Activated CD4-positive, alpha-beta T cell treated with anti-CD3 and anti-CD28 coated beads, Interleukin-2, amount 10 ng/mL, durations not matched to agents 24 days and 14 days (primary cell): ENCODE measurements at regions not wholly inside any gene's neighbourhood (a gene's known extent, or its start where the extent isn't known, plus 50 kb on each side); places are given as distances from the start of the nearest gene placed in this dataset.
"Not testable (repeated sequence)": the region's sequence is repeated elsewhere in the genome, so short reads cannot be mapped to it uniquely, and the experiment has no call there.

ENCODE experiments used
- DNase-seq: peaks from one replicate; pipeline ENCODE4 v3.0.0; 2022
- H3K27ac Mint-ChIP-seq: one replicate; pipeline ENCODE4 v1.8.0; 2022; ENCODE audit warnings: mild to moderate bottlenecking, mixed read lengths
- H3K27me3 Mint-ChIP-seq: one replicate; pipeline ENCODE4 v1.8.0; 2022; ENCODE audit warnings: mixed read lengths
- H3K36me3 Mint-ChIP-seq: one replicate; pipeline ENCODE4 v1.8.0; 2022; ENCODE audit warnings: low read depth, mild to moderate bottlenecking, mixed read lengths
- H3K4me1 Mint-ChIP-seq: one replicate; pipeline ENCODE4 v1.8.0; 2021; ENCODE audit warnings: mixed read lengths
- H3K4me3 Mint-ChIP-seq: one replicate; pipeline ENCODE4 v1.8.0; 2022; ENCODE audit warnings: mild to moderate bottlenecking, moderate library complexity, mixed read lengths
- H3K9me3 Mint-ChIP-seq: one replicate; pipeline ENCODE4 v1.8.0; 2021; ENCODE audit warnings: mixed read lengths
- intact Hi-C: fragments of 100-400 bp; cut with micrococcal nuclease; formaldehyde crosslinking; loops from one replicate; pipeline ENCODE4 v1.15.1; 2023

GRCh38 chr4:162977788-162978187, 188.9 kb downstream of the NAF1 start:
- no peak overlapping the region for H3K27ac Mint-ChIP-seq

DNA sequence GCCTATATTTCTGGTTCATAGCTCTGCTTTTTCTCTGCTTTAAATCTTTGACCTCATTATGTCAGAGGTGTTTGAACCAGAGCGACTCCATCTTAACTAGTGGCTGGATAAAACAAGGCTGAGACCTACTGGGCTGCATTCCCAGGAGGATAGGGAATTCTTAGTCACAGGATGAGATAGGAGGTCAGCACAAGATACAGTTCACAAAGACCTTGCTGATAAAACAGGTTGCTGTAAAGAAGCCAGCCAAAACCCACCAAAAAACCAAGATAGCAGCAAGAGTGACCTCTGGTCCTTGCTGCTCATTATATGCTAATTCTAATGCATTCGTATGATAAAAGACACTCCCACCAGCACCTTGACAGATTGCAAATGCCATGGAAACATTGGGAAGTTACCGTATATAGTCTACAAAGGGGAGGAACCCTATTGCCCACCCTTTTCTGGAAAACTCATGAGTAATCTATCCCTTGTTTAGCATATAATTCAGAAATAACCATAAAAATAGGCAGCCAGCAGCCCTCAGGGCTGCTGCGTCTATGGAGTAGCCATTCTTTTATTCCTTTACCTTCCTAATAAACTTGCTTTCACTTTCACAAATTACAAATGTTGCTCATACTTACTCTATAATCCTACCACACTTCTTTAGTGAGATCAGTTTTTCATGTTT, 193.9 kb downstream of the NAF1 start:
- Mint-ChIP-seq H3K36me3 (no peaks in the 10 kb centered on the region), H3K27me3 (no peaks in the 10 kb centered on the region), H3K4me3 (no peak overlapping the region), H3K27ac (no peak overlapping the region), H3K9me3 (no peaks in the 10 kb centered on the region), H3K4me1 (no peaks in the 10 kb centered on the region)
- DNase-seq: no peak
- intact Hi-C loops: no loop called here

More at GRCh38 chr4:162977788-162978187, 188.9 kb downstream of the NAF1 start:
- intact Hi-C loops: no loop called here
- no peak for DNase-seq
- H3K27me3 Mint-ChIP-seq: no peaks in the 10 kb centered on the region
- H3K4me1 Mint-ChIP-seq: no peaks in the 10 kb centered on the region
- H3K4me3 Mint-ChIP-seq: no peak overlapping the region
- no peaks in the 10 kb centered on the region for H3K9me3 Mint-ChIP-seq
- H3K36me3 Mint-ChIP-seq: no peaks in the 10 kb centered on the region

DNA sequence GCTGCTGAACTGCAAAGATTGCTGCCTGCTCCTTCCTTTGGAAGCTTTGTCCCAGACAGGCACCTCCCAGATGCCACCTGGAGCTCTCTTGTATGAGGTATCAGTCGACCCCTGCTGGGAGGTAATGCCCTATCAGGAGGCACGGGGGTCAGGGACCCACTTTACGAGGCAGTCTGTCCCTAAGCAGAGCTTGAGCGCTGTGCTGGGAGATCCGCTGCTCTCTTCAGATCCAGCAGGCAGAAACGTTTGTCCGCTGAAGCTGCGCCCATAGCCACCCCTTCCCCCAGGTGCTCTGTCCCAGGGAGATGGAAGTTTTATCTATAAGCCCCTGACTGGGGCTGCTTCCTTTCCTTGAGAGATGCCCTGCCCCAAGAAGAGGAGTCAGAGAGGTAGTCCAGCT, 197.5 kb downstream of the NAF1 start:
- H3K4me3 Mint-ChIP-seq: no peak overlapping the region
- H3K9me3 Mint-ChIP-seq: no peaks in the 10 kb centered on the region
- no peaks in the 10 kb centered on the region for H3K27me3 Mint-ChIP-seq
- intact Hi-C loops: no loop called here
- H3K4me1 Mint-ChIP-seq: no peaks in the 10 kb centered on the region
- H3K27ac Mint-ChIP-seq: no peak overlapping the region
- DNase-seq: no peak
- no peaks in the 10 kb centered on the region for H3K36me3 Mint-ChIP-seq

DNA sequence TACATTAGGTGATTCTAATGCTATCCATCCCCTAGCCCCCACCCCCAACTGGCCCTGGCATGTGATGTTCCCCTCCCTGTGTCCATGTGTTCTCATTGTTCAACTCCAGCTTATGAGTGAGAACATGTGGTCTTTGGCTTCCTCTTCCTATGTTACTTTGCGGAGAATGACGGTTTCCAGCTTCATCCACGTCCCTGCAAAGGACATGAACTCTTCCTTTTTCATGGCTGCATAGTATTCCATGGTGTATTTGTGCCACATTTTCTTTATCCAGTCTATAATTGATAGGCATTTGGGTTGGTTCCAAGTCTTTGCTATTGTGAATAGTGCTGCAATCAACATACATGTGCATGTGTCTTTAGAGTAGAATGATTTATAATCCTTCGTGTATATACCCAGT, 200.7 kb downstream of the NAF1 start:
- intact Hi-C loops, DNase-seq, H3K9me3 Mint-ChIP-seq, H3K27me3 Mint-ChIP-seq, H3K4me3 Mint-ChIP-seq, H3K36me3 Mint-ChIP-seq, H3K4me1 Mint-ChIP-seq, H3K27ac Mint-ChIP-seq: not testable (repeated sequence)

DNA sequence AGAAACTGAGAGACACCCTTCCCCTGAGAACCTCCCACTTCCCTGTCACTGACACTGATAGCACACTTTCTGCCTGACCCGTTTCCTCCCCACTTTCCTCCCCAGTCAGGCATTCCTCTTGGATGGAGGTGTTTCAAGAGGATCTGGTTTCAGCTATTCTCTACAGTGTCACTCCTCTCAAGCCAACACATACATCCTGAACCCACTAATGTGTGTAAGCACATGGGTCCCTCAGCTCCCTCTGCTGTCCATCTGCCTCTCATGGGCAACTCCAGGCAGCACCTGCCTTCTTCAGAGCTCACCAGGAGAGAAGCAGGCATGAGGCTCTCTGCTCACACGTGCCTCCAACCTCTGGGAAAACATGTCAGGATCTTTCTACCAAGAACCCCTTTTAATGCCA, 207.6 kb downstream of the NAF1 start:
- Mint-ChIP-seq H3K27me3 (no peaks in the 10 kb centered on the region), H3K9me3 (no peaks in the 10 kb centered on the region), H3K27ac (no peak overlapping the region), H3K36me3 (no peaks in the 10 kb centered on the region), H3K4me3 (no peak overlapping the region), H3K4me1 (no peaks in the 10 kb centered on the region)
- intact Hi-C loops: no loop called here
- DNase-seq: no peak

GRCh38 chr4:162957521-162958143, 209.1 kb downstream of the NAF1 start:
- H3K27ac Mint-ChIP-seq: no peak overlapping the region
- intact Hi-C loops: no loop called here
- H3K4me3 Mint-ChIP-seq: no peak overlapping the region
- H3K36me3 Mint-ChIP-seq: no peaks in the 10 kb centered on the region
- H3K4me1 Mint-ChIP-seq: no peaks in the 10 kb centered on the region
- H3K9me3 Mint-ChIP-seq: no peaks in the 10 kb centered on the region
- DNase-seq: no peak
- H3K27me3 Mint-ChIP-seq: no peaks in the 10 kb centered on the region

- no peaks in the 10 kb centered on the region for H3K27me3 Mint-ChIP-seq
- intact Hi-C loops: no loop called here
- no peak for DNase-seq
- H3K9me3 Mint-ChIP-seq: no peaks in the 10 kb centered on the region
- H3K4me1 Mint-ChIP-seq: no peaks in the 10 kb centered on the region
- no peak overlapping the region for H3K4me3 Mint-ChIP-seq
- no peak overlapping the region for H3K27ac Mint-ChIP-seq
- no peaks in the 10 kb centered on the region for H3K36me3 Mint-ChIP-seq
These were observed 211.7 kb downstream of the NAF1 start for GRCh38 chr4:162954976-162955375.

DNA sequence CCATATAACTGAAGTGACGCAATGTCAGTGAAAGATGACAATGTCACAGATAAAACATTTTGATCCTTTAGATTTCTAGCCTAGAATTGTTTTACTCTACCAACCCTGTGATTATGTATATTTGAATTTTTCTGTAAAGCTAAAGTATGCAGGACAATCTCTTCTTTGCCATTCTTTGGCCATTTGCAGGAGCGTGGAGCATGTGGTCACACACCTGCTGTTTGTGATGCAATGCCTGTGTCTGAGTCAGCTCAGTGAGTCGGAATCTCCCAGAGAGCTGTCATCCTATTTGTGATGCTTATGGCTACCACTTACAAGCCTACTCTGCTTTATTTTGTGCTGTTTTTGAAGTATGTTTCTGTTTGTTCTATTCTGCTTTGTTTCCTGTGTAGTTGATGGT, 214.5 kb downstream of the NAF1 start:
- H3K27me3 Mint-ChIP-seq: no peaks in the 10 kb centered on the region
- H3K27ac Mint-ChIP-seq: no peak overlapping the region

DNA sequence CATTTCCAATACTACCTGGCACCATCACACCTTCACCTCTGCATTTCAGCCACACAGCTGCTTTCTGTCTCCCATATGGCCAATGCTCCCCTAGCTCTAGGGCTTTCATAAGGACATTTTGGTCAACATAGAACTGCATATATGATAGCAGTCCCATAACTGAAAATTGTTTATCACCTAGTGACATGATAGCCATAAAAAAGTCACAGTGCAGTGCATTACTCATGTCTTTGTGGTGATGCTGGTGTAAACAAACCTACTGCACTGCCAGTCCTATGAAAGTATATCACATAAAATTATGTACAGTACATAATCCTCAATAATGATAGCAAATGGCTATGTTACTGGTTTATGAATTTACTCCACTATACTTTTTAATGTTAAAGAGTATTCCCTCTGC, 221.0 kb downstream of the NAF1 start:
- H3K36me3 Mint-ChIP-seq: no peaks in the 10 kb centered on the region
- H3K4me1 Mint-ChIP-seq: no peaks in the 10 kb centered on the region
- H3K9me3 Mint-ChIP-seq: no peaks in the 10 kb centered on the region
- H3K27me3 Mint-ChIP-seq: no peaks in the 10 kb centered on the region
- no peak overlapping the region for H3K4me3 Mint-ChIP-seq
- intact Hi-C loops: no loop called here
- H3K27ac Mint-ChIP-seq: no peak overlapping the region
- DNase-seq: no peak

More for the DNA sequence above, 214.5 kb downstream of the NAF1 start:
- DNase-seq: no peak
- no peaks in the 10 kb centered on the region for H3K36me3 Mint-ChIP-seq
- no peak overlapping the region for H3K4me3 Mint-ChIP-seq
- no peaks in the 10 kb centered on the region for H3K4me1 Mint-ChIP-seq
- H3K9me3 Mint-ChIP-seq: no peaks in the 10 kb centered on the region
- intact Hi-C loops: no loop called here

GRCh38 chr4:162943263-162943662, 223.4 kb downstream of the NAF1 start:
- no peak for DNase-seq
- H3K27ac Mint-ChIP-seq: no peak overlapping the region
- no peaks in the 10 kb centered on the region for H3K27me3 Mint-ChIP-seq
- no peaks in the 10 kb centered on the region for H3K9me3 Mint-ChIP-seq
- intact Hi-C loops: no loop called here
- H3K36me3 Mint-ChIP-seq: no peaks in the 10 kb centered on the region
- H3K4me3 Mint-ChIP-seq: no peak overlapping the region
- H3K4me1 Mint-ChIP-seq: no peaks in the 10 kb centered on the region

DNA sequence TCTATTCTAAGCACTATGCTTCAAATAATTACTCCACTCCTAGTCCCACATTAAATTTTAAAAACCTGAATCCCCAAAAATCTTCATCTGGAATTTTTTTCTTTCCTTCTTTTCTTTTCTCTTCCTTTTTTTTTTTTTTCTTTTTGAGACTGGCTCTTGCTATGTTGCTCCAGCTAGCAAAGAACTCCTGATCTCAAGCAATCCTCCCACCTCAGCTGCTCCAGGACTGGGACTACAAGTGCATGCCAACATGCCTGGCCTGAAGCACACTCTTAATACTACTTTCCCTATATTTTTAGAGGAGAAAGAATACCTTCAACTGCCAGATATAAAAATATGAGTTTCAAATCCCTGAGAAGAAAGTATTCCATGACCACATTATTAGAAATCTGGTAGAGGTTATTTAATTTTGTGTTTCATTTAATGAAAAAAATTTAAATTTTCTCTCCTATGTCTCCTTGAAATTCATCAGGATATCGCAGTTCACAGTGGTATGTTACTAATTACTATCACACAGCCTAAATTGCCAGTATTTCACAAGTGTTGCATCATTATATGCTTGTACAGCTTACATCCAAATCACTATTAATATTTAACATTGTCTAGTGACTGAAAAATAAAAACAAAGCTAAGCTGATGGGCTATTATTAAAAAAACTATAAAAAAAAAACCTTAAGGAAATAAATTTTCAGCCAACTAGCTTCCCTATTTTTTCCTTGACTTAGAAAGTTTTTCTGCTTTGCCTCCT, 227.8 kb downstream of the NAF1 start:
- Mint-ChIP-seq H3K4me3 (no peak overlapping the region), H3K9me3 (no peaks in the 10 kb centered on the region), H3K27me3 (no peaks in the 10 kb centered on the region), H3K36me3 (no peaks in the 10 kb centered on the region), H3K4me1 (no peaks in the 10 kb centered on the region), H3K27ac (no peak overlapping the region)
- DNase-seq: no peak
- intact Hi-C loops: no loop called here

GRCh38 chr4:162935214-162935613, 231.5 kb downstream of the NAF1 start:
- intact Hi-C loops: no loop called here
- Mint-ChIP-seq H3K27ac (no peak overlapping the region), H3K9me3 (no peaks in the 10 kb centered on the region), H3K4me1 (no peaks in the 10 kb centered on the region), H3K27me3 (no peaks in the 10 kb centered on the region), H3K36me3 (no peaks in the 10 kb centered on the region), H3K4me3 (no peak overlapping the region)
- no peak for DNase-seq

- intact Hi-C loops: no loop called here
- no peaks in the 10 kb centered on the region for H3K4me1 Mint-ChIP-seq
- no peak for DNase-seq
- H3K27ac Mint-ChIP-seq: no peak overlapping the region
- H3K36me3 Mint-ChIP-seq: no peaks in the 10 kb centered on the region
- H3K27me3 Mint-ChIP-seq: no peaks in the 10 kb centered on the region
- H3K9me3 Mint-ChIP-seq: no peaks in the 10 kb centered on the region
- H3K4me3 Mint-ChIP-seq: no peak overlapping the region
These were observed 235.4 kb downstream of the NAF1 start for GRCh38 chr4:162931286-162931685.

- Mint-ChIP-seq H3K27ac (no peak overlapping the region), H3K4me1 (no peaks in the 10 kb centered on the region), H3K36me3 (no peaks in the 10 kb centered on the region), H3K27me3 (no peaks in the 10 kb centered on the region), H3K4me3 (no peak overlapping the region), H3K9me3 (peaks cover 3% of the 10 kb centered on the region)
- DNase-seq: no peak
- intact Hi-C loops: no loop called here
These were observed 245.4 kb downstream of the NAF1 start for GRCh38 chr4:162921178-162921785.
